AG04450 (cell line): ENCODE measurements at regions not wholly inside any gene's neighbourhood (a gene's known extent, or its start where the extent isn't known, plus 50 kb on each side); places are given as distances from the start of the nearest gene placed in this dataset.

ENCODE experiments used
- CTCF ChIA-PET: fragments of 300-600, 350-600 bp; formaldehyde crosslinking; extraction: SDS; loops from one replicate; lab custom pipeline; 2022; ENCODE audit warnings: antibody characterized with exemption, inconsistent platforms; lab: Charles Lee
- POLR2A ChIA-PET: fragments of 350-600 bp; formaldehyde crosslinking; extraction: SDS; loops from one replicate; lab custom pipeline; 2021; ENCODE audit warnings: antibody characterized with exemption, inconsistent platforms; lab: Yijun Ruan, JAX
- DNase-seq: peaks from one replicate; pipeline ENCODE4 v3.0.0-alpha.2; 2011; ENCODE audit warnings: low read depth, low spot score
- H3K27ac ChIP-seq: one replicate; pipeline ENCODE4 v1.5.1; 2012; ENCODE audit warnings: low read depth, low read length, control low read depth
- H3K27me3 ChIP-seq: one replicate; pipeline ENCODE4 v1.6.0; 2012; ENCODE audit warnings: low read length; ENCODE audit not compliant: control insufficient read depth, insufficient read depth
- H3K4me3 ChIP-seq: 2 replicates; pipeline ENCODE4 v1.5.1; 2011; ENCODE audit warnings: mild to moderate bottlenecking, low read depth, low read length, control low read depth
- H3K9me3 ChIP-seq: 2 replicates; pipeline ENCODE4 v1.5.1; 2012; ENCODE audit warnings: low read length; ENCODE audit not compliant: control insufficient read depth, insufficient read depth
- TF ChIP-seq, protein P1 (sequence below): IDR thresholded peaks from 2 replicates; pipeline ENCODE4 v1.5.1; 2011; ENCODE audit warnings: low read depth, low read length, control low read depth, inconsistent platforms

DNA sequence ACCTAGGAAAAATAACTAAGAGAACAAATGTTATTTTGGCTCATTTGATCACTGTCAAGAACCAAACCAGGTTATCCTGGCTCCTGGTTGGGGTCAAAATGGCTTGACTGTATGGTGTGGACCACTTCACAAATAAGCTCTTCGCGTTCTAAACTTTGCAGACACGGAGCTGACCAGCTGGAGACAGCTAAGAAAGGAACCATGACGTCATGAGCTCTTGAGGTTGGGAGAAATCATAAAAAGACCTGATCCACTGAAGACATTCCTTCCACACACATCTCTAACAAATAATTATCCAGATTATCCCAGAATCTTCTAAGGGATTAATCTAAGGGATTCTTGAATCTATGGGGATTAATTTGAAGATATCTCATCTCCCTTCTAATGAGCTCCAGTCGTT, 321.5 kb upstream of the IGF1R start:
- Histone ChIP-seq H3K27ac (no peak overlapping the region), H3K4me3 (no peak overlapping the region), H3K27me3 (no peaks in the 10 kb centered on the region), H3K9me3 (peaks cover 19% of the 10 kb centered on the region)
- POLR2A ChIA-PET = no interaction called here
- TF ChIP-seq, protein P1, sequence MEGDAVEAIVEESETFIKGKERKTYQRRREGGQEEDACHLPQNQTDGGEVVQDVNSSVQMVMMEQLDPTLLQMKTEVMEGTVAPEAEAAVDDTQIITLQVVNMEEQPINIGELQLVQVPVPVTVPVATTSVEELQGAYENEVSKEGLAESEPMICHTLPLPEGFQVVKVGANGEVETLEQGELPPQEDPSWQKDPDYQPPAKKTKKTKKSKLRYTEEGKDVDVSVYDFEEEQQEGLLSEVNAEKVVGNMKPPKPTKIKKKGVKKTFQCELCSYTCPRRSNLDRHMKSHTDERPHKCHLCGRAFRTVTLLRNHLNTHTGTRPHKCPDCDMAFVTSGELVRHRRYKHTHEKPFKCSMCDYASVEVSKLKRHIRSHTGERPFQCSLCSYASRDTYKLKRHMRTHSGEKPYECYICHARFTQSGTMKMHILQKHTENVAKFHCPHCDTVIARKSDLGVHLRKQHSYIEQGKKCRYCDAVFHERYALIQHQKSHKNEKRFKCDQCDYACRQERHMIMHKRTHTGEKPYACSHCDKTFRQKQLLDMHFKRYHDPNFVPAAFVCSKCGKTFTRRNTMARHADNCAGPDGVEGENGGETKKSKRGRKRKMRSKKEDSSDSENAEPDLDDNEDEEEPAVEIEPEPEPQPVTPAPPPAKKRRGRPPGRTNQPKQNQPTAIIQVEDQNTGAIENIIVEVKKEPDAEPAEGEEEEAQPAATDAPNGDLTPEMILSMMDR = no peak
- DNase-seq = no peak
- CTCF ChIA-PET = interaction anchor here (0.7 to 1.2 kb wide), 2 partner anchors 9 to 15 kb away, joined by 4 read pairs; no protein-coding TSS in a partner anchor

DNA sequence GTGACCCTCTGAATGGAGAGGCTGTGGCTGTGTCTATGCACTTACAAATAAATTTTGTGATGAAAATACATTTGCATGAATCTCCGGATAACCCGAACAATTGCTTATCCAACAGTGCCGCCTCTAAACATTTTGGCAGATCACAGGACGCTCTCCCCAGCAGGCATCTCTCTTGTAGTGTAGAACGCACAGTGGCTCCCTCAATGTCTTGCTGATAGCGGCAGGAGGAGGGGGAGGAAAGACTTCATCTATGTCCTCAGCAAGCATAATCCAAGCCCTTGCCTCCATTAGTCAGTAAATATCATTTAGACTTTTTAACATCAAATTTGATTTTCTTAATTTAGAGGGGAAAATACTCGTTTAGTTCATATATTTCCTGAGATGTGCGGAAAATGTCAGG, 318.1 kb upstream of the IGF1R start:
- CTCF ChIA-PET = no interaction called here
- POLR2A ChIA-PET = no interaction called here
- Histone ChIP-seq H3K9me3 (peaks cover 18% of the 10 kb centered on the region), H3K4me3 (no peak overlapping the region), H3K27ac (no peak overlapping the region), H3K27me3 (no peaks in the 10 kb centered on the region)
- TF ChIP-seq, protein P1 = no peak
- no peak for DNase-seq

DNA sequence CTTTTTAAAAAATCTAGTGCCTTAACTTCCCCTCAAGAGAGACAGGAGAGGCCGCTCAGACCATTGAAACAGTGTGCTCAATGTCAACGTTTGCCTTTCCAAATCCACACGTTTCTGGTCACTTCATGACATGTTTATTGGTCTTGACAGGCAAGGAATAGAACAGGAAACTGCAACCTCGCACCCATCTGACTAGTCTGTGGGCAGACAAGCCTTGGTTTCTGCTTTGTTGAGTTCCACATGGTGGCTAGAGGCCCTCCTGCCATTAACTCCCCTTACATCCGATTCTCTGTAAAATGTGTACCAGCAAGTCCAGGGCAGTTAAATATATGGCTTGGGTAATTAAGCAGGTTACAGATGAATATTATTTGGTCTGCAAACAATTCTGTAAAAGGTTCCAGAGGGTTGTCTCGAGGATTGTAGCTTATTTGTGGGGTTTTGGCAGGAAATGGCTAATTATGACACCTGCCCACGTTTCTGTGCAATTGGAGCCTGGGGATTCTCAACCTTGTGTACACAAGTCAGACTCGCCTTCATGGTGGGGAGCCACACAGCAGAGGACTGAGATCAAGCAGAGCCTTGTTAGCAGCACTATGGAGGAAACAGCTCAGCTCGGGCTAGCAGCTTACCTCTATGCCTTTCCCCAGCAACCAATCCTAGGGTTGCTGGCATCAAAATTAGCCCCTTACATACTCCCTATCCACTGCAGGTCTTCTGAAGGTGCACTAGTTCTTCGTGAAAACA, 317.5 kb upstream of the IGF1R start:
- TF ChIP-seq, protein P1 = no peak
- ChIA-PET CTCF (no interaction called here), POLR2A (no interaction called here)
- DNase-seq = no peak
- Histone ChIP-seq H3K9me3 (peaks cover 18% of the 10 kb centered on the region), H3K27me3 (no peaks in the 10 kb centered on the region), H3K4me3 (no peak overlapping the region), H3K27ac (no peak overlapping the region)

DNA sequence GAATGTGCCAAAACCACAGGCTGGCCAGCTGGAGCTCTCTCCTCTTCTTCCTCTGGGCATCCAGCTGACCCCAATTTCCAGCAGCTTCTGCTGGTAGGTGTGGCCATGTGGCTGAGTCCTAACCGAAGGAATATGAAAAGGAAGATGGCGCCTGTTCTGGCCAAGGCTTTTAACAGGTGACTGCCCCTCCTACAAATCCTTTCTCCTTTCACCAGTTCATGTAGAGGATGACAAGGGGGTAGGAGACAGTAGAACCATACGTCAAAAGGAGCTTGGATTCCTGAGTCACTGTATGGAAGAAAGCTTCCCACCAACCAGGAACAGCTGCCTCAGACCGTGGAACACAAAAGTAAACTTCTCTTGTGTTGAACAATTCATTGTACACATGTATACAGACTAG, 316.7 kb upstream of the IGF1R start:
- Histone ChIP-seq H3K4me3 (no peak overlapping the region), H3K9me3 (peaks cover 18% of the 10 kb centered on the region), H3K27ac (no peak overlapping the region), H3K27me3 (no peaks in the 10 kb centered on the region)
- DNase-seq = no peak
- ChIA-PET CTCF (no interaction called here), POLR2A (no interaction called here)
- TF ChIP-seq, protein P1 = no peak

DNA sequence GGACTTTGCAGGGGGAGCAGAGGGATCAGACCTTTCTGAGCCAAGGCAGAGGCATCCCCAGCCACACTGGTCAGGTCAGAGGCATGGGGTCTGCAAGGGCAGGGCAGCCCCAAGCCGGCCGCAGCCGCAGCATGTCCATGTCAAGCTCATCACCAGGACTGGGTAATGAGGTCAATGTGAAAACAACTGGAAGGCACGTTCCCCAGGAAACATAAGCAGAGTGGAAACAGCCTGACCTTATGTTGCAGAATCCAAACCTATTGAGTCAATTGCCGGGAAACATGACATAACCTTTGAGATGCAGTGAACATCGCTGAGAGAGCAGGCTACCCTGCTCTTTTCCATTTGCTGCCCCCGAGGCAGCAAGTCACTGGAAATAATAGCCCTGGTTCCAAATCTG, 315.1 kb upstream of the IGF1R start:
- TF ChIP-seq, protein P1 = no peak
- ChIA-PET POLR2A (no interaction called here), CTCF (no interaction called here)
- no peak for DNase-seq
- peaks cover 17% of the 10 kb centered on the region for H3K9me3 ChIP-seq
- H3K4me3 ChIP-seq = no peak overlapping the region
- H3K27ac ChIP-seq = no peak overlapping the region
- no peaks in the 10 kb centered on the region for H3K27me3 ChIP-seq
